ENCODE measurements at regions not wholly inside any gene's neighbourhood (a gene's known extent, or its start where the extent isn't known, plus 50 kb on each side); places are given as distances from the start of the nearest gene placed in this dataset.
"Not testable (repeated sequence)": the region's sequence is repeated elsewhere in the genome, so short reads cannot be mapped to it uniquely, and the experiment has no call there.

DNA sequence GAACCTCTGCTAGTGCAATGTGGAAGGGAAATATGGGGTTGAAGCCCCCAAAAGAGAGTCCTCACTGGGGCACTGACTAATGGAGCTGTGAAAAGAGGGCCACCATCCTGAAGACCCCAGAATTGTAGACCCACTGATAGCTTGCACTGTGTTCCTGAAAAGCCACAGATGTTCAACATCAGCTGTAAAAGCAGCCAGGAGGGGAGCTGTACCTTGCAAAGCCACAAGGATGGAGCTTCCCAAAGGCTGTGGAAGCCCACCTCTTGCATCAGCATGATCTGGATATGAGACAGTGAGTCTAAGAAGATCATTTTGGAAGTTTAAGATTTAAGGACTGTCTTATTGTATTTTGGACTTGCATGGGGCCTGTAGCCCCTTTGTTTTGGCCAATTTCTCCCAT is 125.8 kb upstream of the TGFBR2 start:
- no peaks in the 10 kb centered on the region for H3K27me3 ChIP-seq (replicated peaks; ENCODE audit: control insufficient read depth, insufficient read depth, low read length)
- TF ChIP-seq, protein P1, sequence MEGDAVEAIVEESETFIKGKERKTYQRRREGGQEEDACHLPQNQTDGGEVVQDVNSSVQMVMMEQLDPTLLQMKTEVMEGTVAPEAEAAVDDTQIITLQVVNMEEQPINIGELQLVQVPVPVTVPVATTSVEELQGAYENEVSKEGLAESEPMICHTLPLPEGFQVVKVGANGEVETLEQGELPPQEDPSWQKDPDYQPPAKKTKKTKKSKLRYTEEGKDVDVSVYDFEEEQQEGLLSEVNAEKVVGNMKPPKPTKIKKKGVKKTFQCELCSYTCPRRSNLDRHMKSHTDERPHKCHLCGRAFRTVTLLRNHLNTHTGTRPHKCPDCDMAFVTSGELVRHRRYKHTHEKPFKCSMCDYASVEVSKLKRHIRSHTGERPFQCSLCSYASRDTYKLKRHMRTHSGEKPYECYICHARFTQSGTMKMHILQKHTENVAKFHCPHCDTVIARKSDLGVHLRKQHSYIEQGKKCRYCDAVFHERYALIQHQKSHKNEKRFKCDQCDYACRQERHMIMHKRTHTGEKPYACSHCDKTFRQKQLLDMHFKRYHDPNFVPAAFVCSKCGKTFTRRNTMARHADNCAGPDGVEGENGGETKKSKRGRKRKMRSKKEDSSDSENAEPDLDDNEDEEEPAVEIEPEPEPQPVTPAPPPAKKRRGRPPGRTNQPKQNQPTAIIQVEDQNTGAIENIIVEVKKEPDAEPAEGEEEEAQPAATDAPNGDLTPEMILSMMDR (IDR thresholded peaks at IDR 0.05; ENCODE audit: insufficient read depth in 1 of 2, low read depth in 1 of 2, low read length in 1 of 2, severe bottlenecking in 1 of 2, unreplicated experiment in 1 of 2): no peak
- POLR2A ChIA-PET: no interaction called here
- DNase-seq: no peak
- Mint-ChIP-seq H3K4me3 (ENCODE audit: unreplicated experiment) (no peak overlapping the region), H3K4me1 (ENCODE audit: low read depth, unreplicated experiment) (peaks cover 15% of the 10 kb centered on the region), H3K27me3 (ENCODE audit: insufficient read depth, unreplicated experiment) (no peaks in the 10 kb centered on the region), H3K27ac (ENCODE audit: unreplicated experiment) (no peak overlapping the region), H3K36me3 (ENCODE audit: insufficient read depth, unreplicated experiment) (no peaks in the 10 kb centered on the region), H3K9me3 (ENCODE audit: unreplicated experiment) (peaks cover 16% of the 10 kb centered on the region)
- no TSS peak for BruUV-seq (replicated peaks)
- intact Hi-C loops (cut with micrococcal nuclease; ENCODE audit: unreplicated experiment): no loop called here
- CTCF ChIA-PET: no interaction called here
- H3K36me3 ChIP-seq (ENCODE audit: control insufficient read depth, insufficient read depth, low read length): no peaks in the 10 kb centered on the region
- no peak overlapping the region for H3K4me3 ChIP-seq (ENCODE audit: low read depth, low read length)
- no peaks in the 10 kb centered on the region; the same call in 1 of the 2 replicates for H3K4me1 ChIP-seq
- H3K9me3 ChIP-seq: no peaks in the 10 kb centered on the region

DNA sequence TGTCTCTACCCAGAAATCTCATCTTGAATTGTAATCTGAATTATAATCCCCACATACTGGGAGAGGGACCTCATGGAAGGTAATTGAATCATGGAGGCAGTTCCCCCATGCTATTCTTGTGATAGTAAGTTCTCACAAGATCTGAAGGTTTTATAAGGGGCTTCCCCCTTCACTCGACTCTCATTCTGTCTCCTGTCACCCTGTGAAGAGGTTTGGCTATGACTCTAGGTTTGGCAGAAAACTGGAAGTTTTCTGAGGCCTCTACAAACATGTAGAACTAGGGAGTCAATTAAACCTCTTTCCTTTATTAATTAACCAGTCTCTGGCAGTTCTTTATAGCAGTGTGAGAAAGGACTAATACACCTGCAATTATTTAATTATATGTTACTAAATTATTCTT is 125.2 kb upstream of the TGFBR2 start:
- Mint-ChIP-seq H3K4me1 (ENCODE audit: low read depth, unreplicated experiment) (peaks cover 9% of the 10 kb centered on the region), H3K27me3 (ENCODE audit: insufficient read depth, unreplicated experiment) (no peaks in the 10 kb centered on the region), H3K4me3 (ENCODE audit: unreplicated experiment) (no peak overlapping the region), H3K9me3 (ENCODE audit: unreplicated experiment) (peaks cover 20% of the 10 kb centered on the region), H3K36me3 (ENCODE audit: insufficient read depth, unreplicated experiment) (no peaks in the 10 kb centered on the region), H3K27ac (ENCODE audit: unreplicated experiment) (no peak overlapping the region)
- CTCF ChIA-PET: no interaction called here
- POLR2A ChIA-PET: no interaction called here
- BruUV-seq (replicated peaks): no TSS peak
- Histone ChIP-seq H3K4me1 (no peaks in the 10 kb centered on the region; the same call in 1 of the 2 replicates), H3K4me3 (ENCODE audit: low read depth, low read length) (no peak overlapping the region), H3K36me3 (ENCODE audit: control insufficient read depth, insufficient read depth, low read length) (no peaks in the 10 kb centered on the region), H3K27me3 (replicated peaks; ENCODE audit: control insufficient read depth, insufficient read depth, low read length) (no peaks in the 10 kb centered on the region), H3K9me3 (no peaks in the 10 kb centered on the region)
- intact Hi-C loops (cut with micrococcal nuclease; ENCODE audit: unreplicated experiment): no loop called here
- no peak for DNase-seq
- TF ChIP-seq, protein P1 (IDR thresholded peaks at IDR 0.05; ENCODE audit: insufficient read depth in 1 of 2, low read depth in 1 of 2, low read length in 1 of 2, severe bottlenecking in 1 of 2, unreplicated experiment in 1 of 2): no peak

DNA sequence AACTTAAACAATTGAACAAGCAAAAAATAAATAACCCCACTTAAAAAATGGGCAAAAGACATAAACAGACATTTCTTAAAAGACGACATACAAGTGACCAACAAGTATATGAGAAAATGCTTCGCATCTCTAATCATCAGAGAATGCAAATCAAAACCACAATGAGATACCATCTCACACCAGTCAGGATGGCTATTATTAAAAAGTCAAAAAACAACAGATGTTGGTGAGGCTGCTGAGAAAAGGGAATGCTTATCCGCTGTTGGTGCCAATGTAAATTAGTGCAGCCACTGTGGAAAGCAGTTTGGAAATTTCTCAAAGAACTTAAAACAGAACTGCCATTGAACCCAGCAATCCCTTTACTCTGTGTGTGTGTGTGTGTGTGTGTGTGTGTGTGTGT is 122.2 kb upstream of the TGFBR2 start:
- CTCF ChIA-PET, POLR2A ChIA-PET: not testable (repeated sequence)

DNA sequence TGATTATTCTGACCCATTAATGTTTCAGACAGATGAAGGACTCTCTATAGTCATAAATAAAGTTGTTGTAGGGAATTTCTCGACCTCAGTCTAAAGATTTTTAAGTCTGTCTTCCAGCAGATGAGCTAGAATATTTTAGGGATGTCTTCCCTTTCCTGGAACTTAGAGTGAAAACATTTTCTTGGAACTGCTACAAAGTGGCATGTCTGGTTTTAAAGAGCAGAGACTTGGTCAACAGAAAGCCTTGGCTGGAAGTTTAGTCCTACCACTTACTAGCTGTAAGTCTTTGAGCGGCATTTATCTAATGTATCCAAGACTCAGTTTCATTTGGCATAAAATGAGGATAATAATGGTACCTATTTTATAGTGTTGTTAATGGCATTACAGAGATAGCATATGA is 120.0 kb upstream of the TGFBR2 start:
- Mint-ChIP-seq H3K36me3 (ENCODE audit: insufficient read depth, unreplicated experiment) (no peaks in the 10 kb centered on the region), H3K4me3 (ENCODE audit: unreplicated experiment) (no peak overlapping the region), H3K27me3 (ENCODE audit: insufficient read depth, unreplicated experiment) (no peaks in the 10 kb centered on the region), H3K27ac (ENCODE audit: unreplicated experiment) (no peak overlapping the region), H3K4me1 (ENCODE audit: low read depth, unreplicated experiment) (no peaks in the 10 kb centered on the region), H3K9me3 (ENCODE audit: unreplicated experiment) (peaks cover 34% of the 10 kb centered on the region)
- intact Hi-C loops (cut with micrococcal nuclease; ENCODE audit: unreplicated experiment): no loop called here
- POLR2A ChIA-PET: no interaction called here
- Histone ChIP-seq H3K27me3 (replicated peaks; ENCODE audit: control insufficient read depth, insufficient read depth, low read length) (no peaks in the 10 kb centered on the region), H3K9me3 (peaks cover 5% of the 10 kb centered on the region; the same call in 1 of the 2 replicates), H3K36me3 (ENCODE audit: control insufficient read depth, insufficient read depth, low read length) (no peaks in the 10 kb centered on the region), H3K4me1 (no peaks in the 10 kb centered on the region), H3K4me3 (ENCODE audit: low read depth, low read length) (no peak overlapping the region)
- no TSS peak for BruUV-seq (replicated peaks)
- DNase-seq: no peak
- CTCF ChIA-PET: interaction anchor here (0.6 kb wide), 1 partner anchor 77 kb away, joined by 3 read pairs; no protein-coding TSS in a partner anchor
- TF ChIP-seq, protein P1 (IDR thresholded peaks at IDR 0.05; ENCODE audit: insufficient read depth in 1 of 2, low read depth in 1 of 2, low read length in 1 of 2, severe bottlenecking in 1 of 2, unreplicated experiment in 1 of 2): no peak

More for the DNA sequence above, 122.2 kb upstream of the TGFBR2 start:
- H3K4me1 ChIP-seq; H3K4me1 Mint-ChIP-seq (ENCODE audit: low read depth, unreplicated experiment); H3K4me3 ChIP-seq (ENCODE audit: low read depth, low read length); H3K27me3 ChIP-seq (replicated peaks; ENCODE audit: control insufficient read depth, insufficient read depth, low read length); BruUV-seq (replicated peaks); H3K4me3 Mint-ChIP-seq (ENCODE audit: unreplicated experiment); H3K36me3 ChIP-seq (ENCODE audit: control insufficient read depth, insufficient read depth, low read length); H3K36me3 Mint-ChIP-seq (ENCODE audit: insufficient read depth, unreplicated experiment); DNase-seq; H3K9me3 ChIP-seq; H3K27ac Mint-ChIP-seq (ENCODE audit: unreplicated experiment); intact Hi-C loops (cut with micrococcal nuclease; ENCODE audit: unreplicated experiment); H3K27me3 Mint-ChIP-seq (ENCODE audit: insufficient read depth, unreplicated experiment): not testable (repeated sequence)
- H3K9me3 Mint-ChIP-seq (ENCODE audit: unreplicated experiment): peaks cover 28% of the 10 kb centered on the region

All from Caco-2 (cell line).